ENCODE measurements at regions not wholly inside any gene's neighbourhood (a gene's known extent, or its start where the extent isn't known, plus 50 kb on each side); places are given as distances from the start of the nearest gene placed in this dataset.

DNA sequence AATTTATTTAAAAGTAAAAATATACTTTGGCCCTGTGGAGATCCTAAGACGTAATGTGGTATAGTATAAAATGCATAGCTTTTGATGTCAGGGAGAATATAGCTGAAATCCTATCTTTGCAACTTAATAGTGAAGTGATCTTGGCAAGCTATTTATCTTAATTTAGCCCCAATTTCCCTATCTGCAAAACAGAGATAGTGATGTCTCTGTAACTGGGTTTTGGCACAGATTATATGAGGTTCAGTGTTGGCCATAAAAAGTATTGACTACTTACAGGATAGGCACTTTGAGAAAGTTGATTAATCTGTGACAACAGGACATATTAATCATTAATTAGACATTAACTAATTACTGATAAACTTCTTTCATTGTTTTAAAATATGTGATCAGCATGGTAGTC is 89.2 kb downstream of the ISL1 start:
- Histone ChIP-seq H3K27me3 (no peaks in the 10 kb centered on the region), H3K4me1 (no peaks in the 10 kb centered on the region), H3K27ac (no peak overlapping the region), H3K36me3 (no peaks in the 10 kb centered on the region), H3K4me3 (no peak overlapping the region), H3K9me3 (no peaks in the 10 kb centered on the region)
- no peak for DNase-seq (ENCODE audit: low spot score in 2 of 2)
- TF ChIP-seq, protein P1, sequence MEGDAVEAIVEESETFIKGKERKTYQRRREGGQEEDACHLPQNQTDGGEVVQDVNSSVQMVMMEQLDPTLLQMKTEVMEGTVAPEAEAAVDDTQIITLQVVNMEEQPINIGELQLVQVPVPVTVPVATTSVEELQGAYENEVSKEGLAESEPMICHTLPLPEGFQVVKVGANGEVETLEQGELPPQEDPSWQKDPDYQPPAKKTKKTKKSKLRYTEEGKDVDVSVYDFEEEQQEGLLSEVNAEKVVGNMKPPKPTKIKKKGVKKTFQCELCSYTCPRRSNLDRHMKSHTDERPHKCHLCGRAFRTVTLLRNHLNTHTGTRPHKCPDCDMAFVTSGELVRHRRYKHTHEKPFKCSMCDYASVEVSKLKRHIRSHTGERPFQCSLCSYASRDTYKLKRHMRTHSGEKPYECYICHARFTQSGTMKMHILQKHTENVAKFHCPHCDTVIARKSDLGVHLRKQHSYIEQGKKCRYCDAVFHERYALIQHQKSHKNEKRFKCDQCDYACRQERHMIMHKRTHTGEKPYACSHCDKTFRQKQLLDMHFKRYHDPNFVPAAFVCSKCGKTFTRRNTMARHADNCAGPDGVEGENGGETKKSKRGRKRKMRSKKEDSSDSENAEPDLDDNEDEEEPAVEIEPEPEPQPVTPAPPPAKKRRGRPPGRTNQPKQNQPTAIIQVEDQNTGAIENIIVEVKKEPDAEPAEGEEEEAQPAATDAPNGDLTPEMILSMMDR (IDR thresholded peaks at IDR 0.05), result no peak
- TF ChIP-seq POLR2A (IDR thresholded peaks at IDR 0.05), result no peak
- intact Hi-C loops (cut with DNase I; ENCODE audit: low total_unique reads), result no loop called here

DNA sequence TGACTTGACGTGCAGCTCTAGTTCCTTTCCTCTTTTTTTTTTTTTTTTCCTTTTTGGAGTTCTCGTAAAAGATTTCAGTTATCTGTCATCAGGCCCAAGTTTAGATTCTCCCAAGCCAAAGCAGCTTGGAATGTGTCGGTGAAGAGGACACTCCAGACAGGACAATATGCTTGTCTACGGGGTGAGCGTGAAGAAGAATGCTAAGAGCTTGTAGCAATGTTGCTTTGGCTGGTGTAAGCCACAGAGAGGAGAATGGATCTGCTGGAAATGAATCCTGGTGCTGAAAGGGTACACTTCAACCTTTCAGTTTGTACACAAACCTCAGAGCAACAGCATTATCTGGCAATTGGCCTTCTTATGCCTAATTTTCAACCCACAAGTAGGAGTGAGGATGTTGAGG is 92.4 kb downstream of the ISL1 start:
- H3K36me3 ChIP-seq, result no peaks in the 10 kb centered on the region
- H3K4me3 ChIP-seq, result no peak overlapping the region
- H3K27ac ChIP-seq, result no peak overlapping the region
- TF ChIP-seq POLR2A (IDR thresholded peaks at IDR 0.05) (no peak), POLR2AphosphoS5 (IDR thresholded peaks at IDR 0.05) (no peak)
- TF ChIP-seq, protein P1 (IDR thresholded peaks at IDR 0.05), result no peak
- intact Hi-C loops (cut with DNase I; ENCODE audit: low total_unique reads), result no loop called here
- DNase-seq (ENCODE audit: low spot score in 2 of 2), result no peak
- H3K27me3 ChIP-seq, result no peaks in the 10 kb centered on the region
- H3K4me1 ChIP-seq, result no peaks in the 10 kb centered on the region
- H3K9me3 ChIP-seq, result no peaks in the 10 kb centered on the region

DNA sequence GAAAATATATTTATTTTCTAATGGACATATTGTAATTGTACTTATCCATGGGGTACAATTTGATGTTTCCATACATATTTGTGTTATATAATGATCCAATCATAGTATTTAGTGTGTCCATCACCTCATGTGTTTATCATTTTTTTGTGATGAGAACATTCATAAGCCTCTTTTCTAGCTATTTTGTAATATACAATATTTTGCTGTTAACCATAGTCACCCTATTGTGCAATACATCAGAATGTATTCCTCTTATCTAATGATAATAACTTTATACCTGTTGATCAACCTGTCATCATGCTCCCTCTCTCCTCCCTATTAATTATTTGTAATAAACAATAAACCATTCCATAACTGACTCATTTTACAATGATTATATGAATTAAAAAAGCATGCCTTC is 93.2 kb downstream of the ISL1 start:
- Histone ChIP-seq H3K36me3 (no peaks in the 10 kb centered on the region), H3K27ac (no peak overlapping the region), H3K27me3 (no peaks in the 10 kb centered on the region), H3K4me1 (no peaks in the 10 kb centered on the region), H3K4me3 (no peak overlapping the region), H3K9me3 (no peaks in the 10 kb centered on the region)
- DNase-seq (ENCODE audit: low spot score in 2 of 2), result no peak
- intact Hi-C loops (cut with DNase I; ENCODE audit: low total_unique reads), result no loop called here
- TF ChIP-seq POLR2AphosphoS5 (IDR thresholded peaks at IDR 0.05), result no peak
- no peak for TF ChIP-seq POLR2A (IDR thresholded peaks at IDR 0.05)
- TF ChIP-seq, protein P1 (IDR thresholded peaks at IDR 0.05), result no peak

DNA sequence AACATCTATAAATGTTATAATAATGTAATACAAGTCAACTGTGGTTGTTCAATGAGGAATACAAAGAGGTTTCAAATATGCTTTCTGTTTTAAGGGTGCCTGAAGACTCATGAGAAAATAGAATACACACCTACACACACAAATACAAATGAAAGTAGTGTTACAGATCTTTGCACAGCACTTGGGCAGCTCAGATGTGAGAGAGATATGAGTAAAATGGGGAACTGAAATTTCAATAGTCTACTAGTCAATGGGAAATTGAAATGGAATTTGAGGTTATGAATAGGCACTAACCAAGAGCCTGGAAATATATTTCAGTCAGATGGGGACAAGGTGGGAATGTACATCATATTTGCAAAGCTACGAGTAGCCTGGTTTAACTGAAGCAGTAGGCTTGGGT is 96.6 kb downstream of the ISL1 start:
- TF ChIP-seq, protein P1 (IDR thresholded peaks at IDR 0.05), result no peak
- TF ChIP-seq POLR2A (IDR thresholded peaks at IDR 0.05) (no peak), POLR2AphosphoS5 (IDR thresholded peaks at IDR 0.05) (no peak)
- Histone ChIP-seq H3K27ac (no peak overlapping the region), H3K4me1 (no peaks in the 10 kb centered on the region), H3K36me3 (no peaks in the 10 kb centered on the region), H3K9me3 (no peaks in the 10 kb centered on the region), H3K27me3 (no peaks in the 10 kb centered on the region), H3K4me3 (no peak overlapping the region)
- no peak for DNase-seq (ENCODE audit: low spot score in 2 of 2)
- intact Hi-C loops (cut with DNase I; ENCODE audit: low total_unique reads), result no loop called here

DNA sequence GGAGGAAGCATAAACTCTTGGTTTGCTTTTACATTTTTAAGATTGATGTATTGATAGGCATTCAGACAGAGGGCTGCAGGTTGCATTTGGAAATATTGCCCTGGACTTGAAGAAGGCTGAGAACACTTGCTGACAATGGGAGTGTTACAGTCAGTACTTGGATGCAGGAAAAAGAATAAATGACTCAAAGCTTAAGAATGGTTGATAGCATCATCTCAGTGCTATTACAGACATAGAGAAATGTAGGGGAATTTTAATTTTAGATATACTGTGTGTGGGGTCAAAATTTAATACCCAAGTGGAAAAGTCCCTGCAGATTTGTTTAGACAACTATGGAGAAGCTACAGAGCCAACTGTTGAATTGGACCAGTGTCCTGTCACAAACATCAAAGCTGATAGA is 101.1 kb downstream of the ISL1 start:
- Histone ChIP-seq H3K27ac (no peak overlapping the region), H3K4me3 (no peak overlapping the region), H3K27me3 (no peaks in the 10 kb centered on the region), H3K4me1 (no peaks in the 10 kb centered on the region), H3K36me3 (no peaks in the 10 kb centered on the region), H3K9me3 (no peaks in the 10 kb centered on the region)
- no peak for DNase-seq (ENCODE audit: low spot score in 2 of 2)
- intact Hi-C loops (cut with DNase I; ENCODE audit: low total_unique reads), result no loop called here
- no peak for TF ChIP-seq POLR2A (IDR thresholded peaks at IDR 0.05)
- TF ChIP-seq POLR2AphosphoS5 (IDR thresholded peaks at IDR 0.05), result no peak
- TF ChIP-seq, protein P1 (IDR thresholded peaks at IDR 0.05), result no peak
